ENCODE measurements at regions not wholly inside any gene's neighbourhood (a gene's known extent, or its start where the extent isn't known, plus 50 kb on each side); places are given as distances from the start of the nearest gene placed in this dataset.

- Histone ChIP-seq H3K27ac (ENCODE audit: extremely low read depth, low read depth, low read length) (no peak overlapping the region), H3K9me3 (ENCODE audit: control insufficient read depth, insufficient read depth, low read depth, low read length) (no peaks in the 10 kb centered on the region), H3K4me1 (ENCODE audit: control insufficient read depth, insufficient read depth, low read length) (no peaks in the 10 kb centered on the region), H3K36me3 (ENCODE audit: control insufficient read depth in 2 of 2, insufficient read depth in 1 of 2, low read length in 2 of 2) (no peaks in the 10 kb centered on the region), H3K4me3 (ENCODE audit: low read depth, low read length) (no peak overlapping the region)
- ChIA-PET POLR2A (no interaction called here), CTCF (no interaction called here)
- TF ChIP-seq GLI2 (tag by site-specific recombination; IDR thresholded peaks at IDR 0.05; ENCODE audit: borderline replicate concordance, low read depth) (no peak), SALL2 (tag by site-specific recombination; IDR thresholded peaks at IDR 0.05; ENCODE audit: borderline replicate concordance) (no peak), PRDM1 (tag by site-specific recombination; IDR thresholded peaks at IDR 0.05) (no peak), RBAK (tag by site-specific recombination; IDR thresholded peaks at IDR 0.05) (no peak), ZNF214 (tag by site-specific recombination; IDR thresholded peaks at IDR 0.05; ENCODE audit: borderline replicate concordance) (no peak), ZNF658 (tag by site-specific recombination; IDR thresholded peaks at IDR 0.05) (no peak), TCF7L2 (IDR thresholded peaks at IDR 0.05; ENCODE audit: borderline replicate concordance, low read depth, low read length) (no peak), ZNF707 (tag by site-specific recombination; IDR thresholded peaks at IDR 0.05) (no peak), KLF9 (tag by site-specific recombination; IDR thresholded peaks at IDR 0.05; ENCODE audit: low read depth) (no peak), SETDB1 (IDR thresholded peaks at IDR 0.05; ENCODE audit: insufficient read length, low read length) (no peak), ZNF792 (tag by site-specific recombination; IDR thresholded peaks at IDR 0.05) (no peak), ZNF350 (tag by site-specific recombination; IDR thresholded peaks at IDR 0.05) (no peak), ZNF211 (tag by site-specific recombination; IDR thresholded peaks at IDR 0.05; ENCODE audit: low read depth) (no peak), SP2 (tag by site-specific recombination; IDR thresholded peaks at IDR 0.05) (no peak), TRIM28 (IDR thresholded peaks at IDR 0.05; ENCODE audit: borderline replicate concordance, low read length) (no peak), ZNF311 (tag by site-specific recombination; IDR thresholded peaks at IDR 0.05; ENCODE audit: borderline replicate concordance) (no peak), ZNF704 (tag by site-specific recombination; IDR thresholded peaks at IDR 0.05) (no peak)
These were observed 1351.9 kb downstream of the REEP3 start for GRCh38 chr10:64873088-64873487.

GRCh38 chr10:64873959-64874358 is 1352.8 kb downstream of the REEP3 start:
- CTCF ChIA-PET: interaction anchor here (0.7 kb wide), 1 partner anchor 26 kb away, joined by 3 read pairs; no protein-coding TSS in a partner anchor
- no peaks in the 10 kb centered on the region for H3K36me3 ChIP-seq (ENCODE audit: control insufficient read depth in 2 of 2, insufficient read depth in 1 of 2, low read length in 2 of 2)
- H3K9me3 ChIP-seq (ENCODE audit: control insufficient read depth, insufficient read depth, low read depth, low read length): no peaks in the 10 kb centered on the region
- TF ChIP-seq ZNF513 (tag by site-specific recombination; IDR thresholded peaks at IDR 0.05) (no peak), ZNF837 (tag by site-specific recombination; IDR thresholded peaks at IDR 0.05) (no peak), KLF16 (tag by site-specific recombination; IDR thresholded peaks at IDR 0.05) (no peak), ZFHX2 (tag by site-specific recombination; conservative IDR thresholded peaks at IDR 0.05) (no peak), ZNF76 (tag by site-specific recombination; IDR thresholded peaks at IDR 0.05; ENCODE audit: borderline replicate concordance, low read depth) (no peak), HOXC10 (CRISPR knock-in tag; IDR thresholded peaks at IDR 0.05) (no peak), PRDM10 (tag by site-specific recombination; IDR thresholded peaks at IDR 0.05) (no peak), ZNF596 (tag by site-specific recombination; IDR thresholded peaks at IDR 0.05) (no peak), ZNF16 (tag by site-specific recombination; IDR thresholded peaks at IDR 0.05; ENCODE audit: low read depth) (no peak), HOXD13 (CRISPR knock-in tag; IDR thresholded peaks at IDR 0.05; ENCODE audit: borderline replicate concordance) (no peak), MZF1 (tag by site-specific recombination; IDR thresholded peaks at IDR 0.05; ENCODE audit: borderline replicate concordance) (no peak), WT1 (tag by site-specific recombination; IDR thresholded peaks at IDR 0.05) (no peak), ZNF202 (tag by site-specific recombination; IDR thresholded peaks at IDR 0.05; ENCODE audit: borderline replicate concordance) (no peak)
- H3K4me3 ChIP-seq (ENCODE audit: low read depth, low read length): no peak overlapping the region
- POLR2A ChIA-PET: no interaction called here
- H3K4me1 ChIP-seq (ENCODE audit: control insufficient read depth, insufficient read depth, low read length): no peaks in the 10 kb centered on the region
- no peak overlapping the region for H3K27ac ChIP-seq (ENCODE audit: extremely low read depth, low read depth, low read length)
